Glomerular visceral epithelial cell (primary cell): ENCODE measurements at regions not wholly inside any gene's neighbourhood (a gene's known extent, or its start where the extent isn't known, plus 50 kb on each side); places are given as distances from the start of the nearest gene placed in this dataset.

Source experiments
- DNase-seq: peaks from one replicate; pipeline ENCODE4 v3.0.0-alpha.2; 2016; ENCODE audit errors: extremely low spot score

GRCh38 chr19:31559494-31559893, 210.3 kb upstream of the TSHZ3 start:
- no peak for DNase-seq

- DNase-seq, result no peak
These were observed 211.1 kb upstream of the TSHZ3 start for GRCh38 chr19:31560086-31561060.

- no peak for DNase-seq
These were observed 213.9 kb upstream of the TSHZ3 start for GRCh38 chr19:31562966-31563612.

GRCh38 chr19:31567776-31568175, 218.5 kb upstream of the TSHZ3 start:
- no peak for DNase-seq

- no peak for DNase-seq
These were observed 219.5 kb upstream of the TSHZ3 start for GRCh38 chr19:31568724-31569123.

GRCh38 chr19:31570718-31571117, 221.5 kb upstream of the TSHZ3 start:
- DNase-seq, result no peak

- no peak for DNase-seq
These were observed 223.1 kb upstream of the TSHZ3 start for GRCh38 chr19:31572102-31572975.

- DNase-seq, result no peak
These were observed 223.7 kb upstream of the TSHZ3 start for GRCh38 chr19:31572976-31573298.

GRCh38 chr19:31574251-31574973, 225.2 kb upstream of the TSHZ3 start:
- no peak for DNase-seq

GRCh38 chr19:31575846-31576335, 226.7 kb upstream of the TSHZ3 start:
- DNase-seq, result no peak

GRCh38 chr19:31578326-31578725, 229.1 kb upstream of the TSHZ3 start:
- no peak for DNase-seq

- no peak for DNase-seq
These were observed 233.9 kb upstream of the TSHZ3 start for GRCh38 chr19:31583148-31583547.

- DNase-seq, result no peak
These were observed 237.0 kb upstream of the TSHZ3 start for GRCh38 chr19:31586282-31586681.

GRCh38 chr19:31589109-31589508, 239.9 kb upstream of the TSHZ3 start:
- DNase-seq, result no peak

- DNase-seq, result no peak
These were observed 242.0 kb upstream of the TSHZ3 start for GRCh38 chr19:31591258-31591657.

- DNase-seq, result no peak
These were observed 243.2 kb upstream of the TSHZ3 start for GRCh38 chr19:31592456-31592855.

GRCh38 chr19:31594701-31595100, 245.5 kb upstream of the TSHZ3 start:
- no peak for DNase-seq

- DNase-seq, result no peak
These were observed 246.3 kb upstream of the TSHZ3 start for GRCh38 chr19:31595521-31595920.

- DNase-seq, result no peak
These were observed 247.5 kb upstream of the TSHZ3 start for GRCh38 chr19:31596751-31597150.

- DNase-seq, result no peak
These were observed 248.4 kb upstream of the TSHZ3 start for GRCh38 chr19:31597616-31598015.

GRCh38 chr19:31598730-31599238, 249.5 kb upstream of the TSHZ3 start:
- no peak for DNase-seq
